ENCODE measurements at regions not wholly inside any gene's neighbourhood (a gene's known extent, or its start where the extent isn't known, plus 50 kb on each side); places are given as distances from the start of the nearest gene placed in this dataset.

DNA sequence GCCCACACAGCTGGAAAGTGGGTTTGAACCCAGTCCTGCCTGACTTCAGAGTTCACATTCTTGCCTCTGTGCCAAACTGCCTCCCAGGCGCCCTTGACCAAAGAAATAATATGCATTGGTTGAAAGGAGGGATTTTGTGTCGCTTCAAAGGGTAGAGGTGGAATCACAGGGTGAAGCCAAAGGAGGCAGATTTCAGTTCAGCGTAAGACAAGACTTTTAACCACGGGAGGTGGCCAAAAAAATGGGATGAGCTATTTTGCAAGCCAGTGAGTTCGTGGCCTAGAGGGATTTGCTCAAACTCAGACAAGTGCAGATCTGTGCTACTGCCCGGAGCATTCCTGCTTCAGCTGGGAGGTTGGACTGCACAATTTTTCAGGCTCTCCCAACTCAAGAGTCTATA, 57.6 kb upstream of the RANBP3L start:
- TF ChIP-seq, protein P1, sequence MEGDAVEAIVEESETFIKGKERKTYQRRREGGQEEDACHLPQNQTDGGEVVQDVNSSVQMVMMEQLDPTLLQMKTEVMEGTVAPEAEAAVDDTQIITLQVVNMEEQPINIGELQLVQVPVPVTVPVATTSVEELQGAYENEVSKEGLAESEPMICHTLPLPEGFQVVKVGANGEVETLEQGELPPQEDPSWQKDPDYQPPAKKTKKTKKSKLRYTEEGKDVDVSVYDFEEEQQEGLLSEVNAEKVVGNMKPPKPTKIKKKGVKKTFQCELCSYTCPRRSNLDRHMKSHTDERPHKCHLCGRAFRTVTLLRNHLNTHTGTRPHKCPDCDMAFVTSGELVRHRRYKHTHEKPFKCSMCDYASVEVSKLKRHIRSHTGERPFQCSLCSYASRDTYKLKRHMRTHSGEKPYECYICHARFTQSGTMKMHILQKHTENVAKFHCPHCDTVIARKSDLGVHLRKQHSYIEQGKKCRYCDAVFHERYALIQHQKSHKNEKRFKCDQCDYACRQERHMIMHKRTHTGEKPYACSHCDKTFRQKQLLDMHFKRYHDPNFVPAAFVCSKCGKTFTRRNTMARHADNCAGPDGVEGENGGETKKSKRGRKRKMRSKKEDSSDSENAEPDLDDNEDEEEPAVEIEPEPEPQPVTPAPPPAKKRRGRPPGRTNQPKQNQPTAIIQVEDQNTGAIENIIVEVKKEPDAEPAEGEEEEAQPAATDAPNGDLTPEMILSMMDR (conservative IDR thresholded peaks at IDR 0.05; ENCODE audit: low read length): no peak
- TF ChIP-seq EZH2phosphoT487 (IDR thresholded peaks at IDR 0.05; ENCODE audit: borderline replicate concordance, low read depth, low read length): no peak
